SK-N-SH treated with all-trans-retinoic acid at 6 μM for 48 hours (cell line): ENCODE measurements at regions not wholly inside any gene's neighbourhood (a gene's known extent, or its start where the extent isn't known, plus 50 kb on each side); places are given as distances from the start of the nearest gene placed in this dataset.

Experiments
- ARNTL ChIP-seq: fragments of 450-650 bp; formaldehyde crosslinking; IDR thresholded peaks from 2 replicates; pipeline ENCODE4 v1.5.0; 2020; ENCODE audit warnings: low read depth, mild to moderate bottlenecking, moderate library complexity, borderline replicate concordance
- CREB5 ChIP-seq: fragments of 250-450 bp; sonication (Bioruptor Pico); IDR thresholded peaks from 2 replicates; pipeline ENCODE4 v1.5.1; 2020; ENCODE audit warnings: low read depth, mild to moderate bottlenecking, moderate library complexity
- ESRRG ChIP-seq: fragments of 250-450 bp; sonication (Bioruptor Pico); IDR thresholded peaks from 2 replicates; pipeline ENCODE4 v1.6.1; 2021; ENCODE audit warnings: mild to moderate bottlenecking
- PATZ1 ChIP-seq: fragments of 250-450 bp; sonication (Bioruptor Pico); IDR thresholded peaks from 2 replicates; pipeline ENCODE4 v1.8.0; 2020; ENCODE audit warnings: mild to moderate bottlenecking, moderate library complexity, borderline replicate concordance
- ZFP3 ChIP-seq: fragments of 250-450 bp; sonication (Bioruptor Pico); IDR thresholded peaks from 2 replicates; pipeline ENCODE4 v1.5.0; 2020; ENCODE audit warnings: mild to moderate bottlenecking, moderate library complexity
- TF ChIP-seq, protein P1 (sequence below): fragments of 250-450 bp; sonication (Bioruptor Pico); IDR thresholded peaks from 2 replicates; pipeline ENCODE4 v1.5.1; 2021; ENCODE audit warnings: mild to moderate bottlenecking, moderate library complexity

- TF ChIP-seq ARNTL (CRISPR knock-in tag) (no peak), PATZ1 (CRISPR knock-in tag) (no peak), CREB5 (CRISPR knock-in tag) (no peak), ESRRG (CRISPR knock-in tag) (no peak), ZFP3 (no peak)
- TF ChIP-seq, protein P1, sequence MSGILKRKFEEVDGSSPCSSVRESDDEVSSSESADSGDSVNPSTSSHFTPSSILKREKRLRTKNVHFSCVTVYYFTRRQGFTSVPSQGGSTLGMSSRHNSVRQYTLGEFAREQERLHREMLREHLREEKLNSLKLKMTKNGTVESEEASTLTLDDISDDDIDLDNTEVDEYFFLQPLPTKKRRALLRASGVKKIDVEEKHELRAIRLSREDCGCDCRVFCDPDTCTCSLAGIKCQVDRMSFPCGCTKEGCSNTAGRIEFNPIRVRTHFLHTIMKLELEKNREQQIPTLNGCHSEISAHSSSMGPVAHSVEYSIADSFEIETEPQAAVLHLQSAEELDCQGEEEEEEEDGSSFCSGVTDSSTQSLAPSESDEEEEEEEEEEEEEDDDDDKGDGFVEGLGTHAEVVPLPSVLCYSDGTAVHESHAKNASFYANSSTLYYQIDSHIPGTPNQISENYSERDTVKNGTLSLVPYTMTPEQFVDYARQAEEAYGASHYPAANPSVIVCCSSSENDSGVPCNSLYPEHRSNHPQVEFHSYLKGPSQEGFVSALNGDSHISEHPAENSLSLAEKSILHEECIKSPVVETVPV (CRISPR knock-in tag) = no peak
Measured at GRCh38 chr5:56406221-56406620, 173.1 kb upstream of the ANKRD55 start.
